Erythroblast (primary cell): ENCODE measurements at regions not wholly inside any gene's neighbourhood (a gene's known extent, or its start where the extent isn't known, plus 50 kb on each side); places are given as distances from the start of the nearest gene placed in this dataset.

ENCODE experiments used
- GATA1 ChIP-seq: IDR thresholded peaks from 2 replicates; pipeline ENCODE4 v1.6.1; 2011; ENCODE audit warnings: low read depth, mild to moderate bottlenecking, control low read depth, low read length, moderate library complexity
- POLR2A ChIP-seq: IDR thresholded peaks from 2 replicates; pipeline ENCODE4 v1.6.1; 2011; ENCODE audit warnings: mild to moderate bottlenecking, low read length

GRCh38 chr10:4647109-4647785 is 178.8 kb upstream of the AKR1E2 start:
- TF ChIP-seq POLR2A: no peak
- TF ChIP-seq GATA1: no peak
